Mucosa of descending colon (tissue), 3 donors: ENCODE measurements at regions not wholly inside any gene's neighbourhood (a gene's known extent, or its start where the extent isn't known, plus 50 kb on each side); places are given as distances from the start of the nearest gene placed in this dataset.

Experiments
- ATAC-seq: fragments of 200-7000 bp; cut with Tn5 transposase; one replicate; pipeline ENCODE4 v1.9.1; 2020; ENCODE audit warnings: mild to moderate bottlenecking, moderate library complexity
- DNase-seq, 3 donors: peaks; one replicate each; pipeline ENCODE4 v3.0.0-alpha.2; 2020
- H3K36me3 ChIP-seq: fragments of 200-600 bp; one replicate; pipeline ENCODE4 v1.8.0; 2021; ENCODE audit warnings: low read depth, mild to moderate bottlenecking
- H3K4me1 ChIP-seq: fragments of 200-600 bp; one replicate; pipeline ENCODE4 v1.8.0; 2021; ENCODE audit warnings: low read depth, mild to moderate bottlenecking
- H3K4me3 ChIP-seq: fragments of 200-600 bp; one replicate; pipeline ENCODE4 v1.8.0; 2021; ENCODE audit warnings: mild to moderate bottlenecking
- H3K9me3 ChIP-seq: fragments of 200-600 bp; one replicate; pipeline ENCODE4 v1.8.0; 2021; ENCODE audit warnings: mild to moderate bottlenecking
- intact Hi-C, 2 donors: fragments of 100-400 bp; cut with DNase I in 1 of 2; cut with micrococcal nuclease in 1 of 2; formaldehyde crosslinking; loops; one replicate each; pipeline versions ENCODE4 v1.11.0 to v1.11.1; 2022; cut with DNase I, micrococcal nuclease
- TF ChIP-seq, protein P1 (sequence below): fragments of 200-600 bp; IDR thresholded peaks from one replicate; pipeline ENCODE4 v1.8.0; 2022; ENCODE audit warnings: antibody characterized with exemption, mild to moderate bottlenecking
- donor health status: DM: no; HTN: no; CAD: no; lungs with moderate emphysema.
- donor health status: DM: no; HTN: no; CAD: no.
- donor health status: DM: no; HTN: yes; CAD: no.

- no peak for DNase-seq
- TF ChIP-seq, protein P1, sequence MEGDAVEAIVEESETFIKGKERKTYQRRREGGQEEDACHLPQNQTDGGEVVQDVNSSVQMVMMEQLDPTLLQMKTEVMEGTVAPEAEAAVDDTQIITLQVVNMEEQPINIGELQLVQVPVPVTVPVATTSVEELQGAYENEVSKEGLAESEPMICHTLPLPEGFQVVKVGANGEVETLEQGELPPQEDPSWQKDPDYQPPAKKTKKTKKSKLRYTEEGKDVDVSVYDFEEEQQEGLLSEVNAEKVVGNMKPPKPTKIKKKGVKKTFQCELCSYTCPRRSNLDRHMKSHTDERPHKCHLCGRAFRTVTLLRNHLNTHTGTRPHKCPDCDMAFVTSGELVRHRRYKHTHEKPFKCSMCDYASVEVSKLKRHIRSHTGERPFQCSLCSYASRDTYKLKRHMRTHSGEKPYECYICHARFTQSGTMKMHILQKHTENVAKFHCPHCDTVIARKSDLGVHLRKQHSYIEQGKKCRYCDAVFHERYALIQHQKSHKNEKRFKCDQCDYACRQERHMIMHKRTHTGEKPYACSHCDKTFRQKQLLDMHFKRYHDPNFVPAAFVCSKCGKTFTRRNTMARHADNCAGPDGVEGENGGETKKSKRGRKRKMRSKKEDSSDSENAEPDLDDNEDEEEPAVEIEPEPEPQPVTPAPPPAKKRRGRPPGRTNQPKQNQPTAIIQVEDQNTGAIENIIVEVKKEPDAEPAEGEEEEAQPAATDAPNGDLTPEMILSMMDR = no peak
- ATAC-seq = no peak
- Histone ChIP-seq H3K9me3 (no peaks in the 10 kb centered on the region), H3K36me3 (no peaks in the 10 kb centered on the region), H3K4me1 (no peaks in the 10 kb centered on the region), H3K4me3 (no peak overlapping the region)
- intact Hi-C loops = no loop called here
These were observed 179.3 kb upstream of the MGAT5 start for GRCh38 chr2:134074619-134075018.

DNA sequence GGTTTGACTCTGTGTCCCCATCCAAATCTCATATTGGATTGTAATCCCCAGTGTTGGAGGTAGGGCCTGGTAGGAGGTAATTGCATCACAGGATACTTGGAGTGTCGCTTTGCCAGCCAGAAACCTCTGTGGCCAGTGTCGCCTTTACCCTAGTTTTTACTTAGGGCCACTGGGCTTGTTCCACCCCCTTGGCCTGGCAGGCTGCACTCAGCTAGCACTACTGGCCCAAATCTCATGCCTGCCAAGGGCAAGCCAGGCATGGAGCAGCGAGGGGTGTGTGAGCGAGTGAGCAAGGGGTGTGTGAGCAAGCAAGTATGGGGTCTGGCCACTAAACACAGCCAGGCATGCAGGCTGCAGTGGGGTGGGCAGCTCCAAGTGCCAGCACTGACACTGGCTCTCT, 178.7 kb upstream of the MGAT5 start:
- intact Hi-C loops = no loop called here
- DNase-seq (no peak), ATAC-seq (no peak)
- H3K36me3 ChIP-seq = no peaks in the 10 kb centered on the region
- H3K4me3 ChIP-seq = no peak overlapping the region
- TF ChIP-seq, protein P1 = no peak
- no peaks in the 10 kb centered on the region for H3K4me1 ChIP-seq
- H3K9me3 ChIP-seq = no peaks in the 10 kb centered on the region

- intact Hi-C loops = no loop called here
- H3K9me3 ChIP-seq = no peaks in the 10 kb centered on the region
- DNase-seq (no peak), ATAC-seq (no peak)
- H3K4me1 ChIP-seq = no peaks in the 10 kb centered on the region
- TF ChIP-seq, protein P1 = no peak
- no peaks in the 10 kb centered on the region for H3K36me3 ChIP-seq
- H3K4me3 ChIP-seq = no peak overlapping the region
These were observed 175.5 kb upstream of the MGAT5 start for GRCh38 chr2:134078354-134078753.

GRCh38 chr2:134079373-134079772, 174.5 kb upstream of the MGAT5 start:
- DNase-seq (no peak), ATAC-seq (no peak)
- no peaks in the 10 kb centered on the region for H3K4me1 ChIP-seq
- no peaks in the 10 kb centered on the region for H3K9me3 ChIP-seq
- no peak overlapping the region for H3K4me3 ChIP-seq
- TF ChIP-seq, protein P1 = no peak
- H3K36me3 ChIP-seq = no peaks in the 10 kb centered on the region
- intact Hi-C loops = no loop called here

DNA sequence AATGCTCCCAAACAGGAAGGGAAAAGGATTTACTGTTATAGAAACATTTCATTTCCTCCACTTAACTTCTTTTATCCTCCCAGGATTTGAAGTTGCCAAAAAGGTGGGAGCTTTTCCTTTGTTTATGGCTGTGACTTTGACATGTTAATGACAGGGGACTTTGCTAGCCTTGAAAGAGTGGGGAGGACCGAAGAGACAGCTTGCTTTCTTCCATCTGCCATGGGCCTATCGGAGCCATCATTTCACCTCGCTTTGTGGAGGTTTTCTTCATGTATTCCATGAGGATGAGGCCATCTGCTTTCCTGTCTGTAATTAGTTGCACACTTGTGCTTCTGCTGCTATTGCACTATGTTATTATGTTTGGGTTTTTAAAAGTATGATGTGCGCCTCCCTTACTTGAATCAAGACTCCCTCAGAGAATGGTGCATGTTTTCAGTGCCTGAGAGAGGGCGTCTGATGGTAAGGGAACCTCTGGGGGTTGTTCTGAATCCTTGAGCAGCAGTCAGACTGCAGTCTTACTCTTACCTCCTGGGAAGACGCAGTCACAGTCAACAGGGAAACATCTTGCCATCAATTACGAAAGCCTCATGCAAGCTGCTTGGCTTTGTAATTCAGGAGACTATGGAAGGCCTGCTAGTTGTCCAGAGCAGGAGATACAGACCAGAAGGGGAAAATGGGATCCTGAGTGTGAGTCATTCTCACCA, 173.3 kb upstream of the MGAT5 start:
- no peak for ATAC-seq
- DNase-seq = no peak

More for the DNA sequence above, 173.3 kb upstream of the MGAT5 start:
- Histone ChIP-seq H3K4me3 (no peak overlapping the region), H3K9me3 (no peaks in the 10 kb centered on the region), H3K4me1 (no peaks in the 10 kb centered on the region), H3K36me3 (no peaks in the 10 kb centered on the region)
- intact Hi-C loops = no loop called here
- TF ChIP-seq, protein P1 = no peak
